NT2/D1 (cell line): ENCODE measurements at regions not wholly inside any gene's neighbourhood (a gene's known extent, or its start where the extent isn't known, plus 50 kb on each side); places are given as distances from the start of the nearest gene placed in this dataset.

ENCODE experiments used
- DNase-seq: peaks from one replicate; pipeline ENCODE4 v3.0.0-alpha.2; 2011; ENCODE audit warnings: low read depth, low spot score
- H3K27me3 ChIP-seq: 2 replicates; pipeline ENCODE4 v1.6.0; 2011; ENCODE audit warnings: mild to moderate bottlenecking; ENCODE audit not compliant: insufficient read length, insufficient read depth
- H3K36me3 ChIP-seq: 2 replicates; pipeline ENCODE4 v1.6.1; 2011; ENCODE audit warnings: mild to moderate bottlenecking, low read length, mixed read lengths; ENCODE audit not compliant: insufficient read depth, insufficient read length
- H3K4me1 ChIP-seq: 2 replicates; pipeline ENCODE4 v1.5.1; 2011; ENCODE audit not compliant: insufficient read depth, insufficient read length
- H3K4me3 ChIP-seq: 2 replicates; pipeline ENCODE4 v1.5.1; 2011; ENCODE audit warnings: low read depth; ENCODE audit not compliant: insufficient read length
- H3K9ac ChIP-seq: 2 replicates; pipeline ENCODE4 v1.6.0; 2011; ENCODE audit warnings: low read depth; ENCODE audit not compliant: insufficient read length
- H3K9me3 ChIP-seq: 2 replicates; pipeline ENCODE4 v1.5.1; 2011; ENCODE audit warnings: mild to moderate bottlenecking, low read length; ENCODE audit not compliant: insufficient read depth
- SUZ12 ChIP-seq: IDR thresholded peaks from 2 replicates; pipeline ENCODE4 v1.6.1; 2011; ENCODE audit not compliant: insufficient read length, insufficient read depth; ENCODE audit errors: extremely low read depth
- YY1 ChIP-seq: IDR thresholded peaks from 2 replicates; pipeline ENCODE4 v1.6.1; 2011; ENCODE audit not compliant: insufficient read length, insufficient read depth
- ZNF274 ChIP-seq: IDR thresholded peaks from 2 replicates; pipeline ENCODE4 v1.6.1; 2011; ENCODE audit warnings: mild to moderate bottlenecking, low read depth, low read length

GRCh38 chr14:89578156-89578555, 161.1 kb upstream of the FOXN3 start:
- H3K36me3 ChIP-seq = peaks cover 4% of the 10 kb centered on the region
- DNase-seq = no peak
- H3K9me3 ChIP-seq = no peaks in the 10 kb centered on the region
- peaks cover 3% of the 10 kb centered on the region for H3K4me1 ChIP-seq
- TF ChIP-seq YY1 (no peak), ZNF274 (no peak), SUZ12 (no peak)
- H3K4me3 ChIP-seq = no peak overlapping the region
- H3K9ac ChIP-seq = no peak overlapping the region
- no peaks in the 10 kb centered on the region for H3K27me3 ChIP-seq

- Histone ChIP-seq H3K36me3 (peaks cover 4% of the 10 kb centered on the region), H3K9ac (no peak overlapping the region), H3K9me3 (no peaks in the 10 kb centered on the region), H3K27me3 (no peaks in the 10 kb centered on the region), H3K4me3 (no peak overlapping the region), H3K4me1 (peaks cover 3% of the 10 kb centered on the region)
- TF ChIP-seq SUZ12 (no peak), ZNF274 (no peak), YY1 (no peak)
- DNase-seq = no peak
Measured at GRCh38 chr14:89576960-89577359, 159.9 kb upstream of the FOXN3 start.

GRCh38 chr14:89576145-89576927, 159.3 kb upstream of the FOXN3 start:
- Histone ChIP-seq H3K4me3 (no peak overlapping the region), H3K4me1 (peaks cover 3% of the 10 kb centered on the region), H3K9ac (no peak overlapping the region), H3K9me3 (no peaks in the 10 kb centered on the region), H3K27me3 (no peaks in the 10 kb centered on the region), H3K36me3 (peaks cover 4% of the 10 kb centered on the region)
- no peak for DNase-seq
- TF ChIP-seq ZNF274 (no peak), SUZ12 (no peak), YY1 (no peak)

- DNase-seq = no peak
- Histone ChIP-seq H3K4me3 (no peak overlapping the region), H3K27me3 (no peaks in the 10 kb centered on the region)
Measured at GRCh38 chr14:89575386-89576061, 158.5 kb upstream of the FOXN3 start.

GRCh38 chr14:89574420-89574819, 157.4 kb upstream of the FOXN3 start:
- H3K36me3 ChIP-seq = no peaks in the 10 kb centered on the region
- TF ChIP-seq ZNF274 = no peak
- no peak for TF ChIP-seq YY1
- TF ChIP-seq SUZ12 = no peak
- H3K9ac ChIP-seq = no peak overlapping the region
- no peak for DNase-seq
- H3K4me1 ChIP-seq = peaks cover 3% of the 10 kb centered on the region
- no peaks in the 10 kb centered on the region for H3K27me3 ChIP-seq
- no peak overlapping the region for H3K4me3 ChIP-seq
- H3K9me3 ChIP-seq = no peaks in the 10 kb centered on the region

More at GRCh38 chr14:89575386-89576061, 158.5 kb upstream of the FOXN3 start:
- Histone ChIP-seq H3K9me3 (no peaks in the 10 kb centered on the region), H3K9ac (no peak overlapping the region), H3K36me3 (no peaks in the 10 kb centered on the region), H3K4me1 (peaks cover 3% of the 10 kb centered on the region)
- no peak for TF ChIP-seq SUZ12
- no peak for TF ChIP-seq ZNF274
- TF ChIP-seq YY1 = no peak

- no peak for TF ChIP-seq YY1
- TF ChIP-seq SUZ12 = no peak
- no peak for DNase-seq
- Histone ChIP-seq H3K36me3 (no peaks in the 10 kb centered on the region), H3K4me3 (no peak overlapping the region), H3K27me3 (no peaks in the 10 kb centered on the region), H3K9me3 (no peaks in the 10 kb centered on the region), H3K4me1 (peaks cover 3% of the 10 kb centered on the region), H3K9ac (no peak overlapping the region)
Measured at GRCh38 chr14:89573399-89573657, 156.3 kb upstream of the FOXN3 start.

- TF ChIP-seq YY1 (no peak), ZNF274 (no peak), SUZ12 (no peak)
- Histone ChIP-seq H3K9me3 (no peaks in the 10 kb centered on the region), H3K27me3 (no peaks in the 10 kb centered on the region), H3K4me1 (peaks cover 3% of the 10 kb centered on the region), H3K4me3 (no peak overlapping the region), H3K36me3 (no peaks in the 10 kb centered on the region), H3K9ac (no peak overlapping the region)
- no peak for DNase-seq
Measured at GRCh38 chr14:89572596-89573398, 155.8 kb upstream of the FOXN3 start.
